ENCODE measurements at regions not wholly inside any gene's neighbourhood (a gene's known extent, or its start where the extent isn't known, plus 50 kb on each side); places are given as distances from the start of the nearest gene placed in this dataset.

DNA sequence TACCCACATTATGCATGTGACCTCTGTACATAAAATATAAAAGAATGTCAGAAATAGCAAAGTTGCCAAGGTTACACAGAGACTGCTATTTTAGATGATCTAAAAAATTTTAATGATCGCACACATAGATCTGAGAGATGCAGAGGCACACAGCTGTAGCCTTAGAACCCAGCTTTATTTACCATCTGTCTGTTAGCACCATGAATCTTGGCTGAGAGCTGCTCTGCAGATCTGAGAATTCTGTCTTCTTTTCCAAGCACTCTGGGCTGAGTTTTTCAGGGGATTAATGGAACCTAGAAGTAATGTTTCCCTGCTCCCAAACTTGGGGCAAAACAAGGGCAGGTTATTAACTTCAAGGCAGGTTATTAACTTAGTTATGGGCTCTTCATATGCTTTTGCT is 248.7 kb upstream of the JAG1 start:
- Histone ChIP-seq H2BK5ac (ENCODE audit: low read depth, low read length, poor library complexity, severe bottlenecking) (peak overlapping the region; percentile 47), H3K36me3 (ENCODE audit: control insufficient read depth in 1 of 2, insufficient read depth in 2 of 2, low read depth in 1 of 2, low read length in 2 of 2) (no peaks in the 10 kb centered on the region), H4K91ac (ENCODE audit: low read length) (no peak overlapping the region), H3K27ac (ENCODE audit: low read length, poor library complexity, severe bottlenecking) (peak overlapping the region; percentile 91), H3K4me1 (ENCODE audit: control insufficient read depth, insufficient read depth, low read depth, low read length) (peaks cover 4% of the 10 kb centered on the region), H2BK15ac (ENCODE audit: low read depth, poor library complexity, severe bottlenecking) (no peak overlapping the region), H3K23ac (ENCODE audit: low read length in 2 of 2) (no peak overlapping the region), H4K8ac (ENCODE audit: low read length) (no peak overlapping the region), H3K27me3 (ENCODE audit: control insufficient read depth in 1 of 2, insufficient read depth in 1 of 2, low read length in 2 of 2) (no peaks in the 10 kb centered on the region), H3K4ac (ENCODE audit: low read depth in 1 of 2, low read length in 2 of 2) (peak overlapping the region; percentile 51 to 55), H3K4me3 (ENCODE audit: insufficient read depth in 1 of 2, low read depth in 1 of 2, low read length in 2 of 2) (peak overlapping the region in 1 of 2 experiments; percentile 25), H2AFZ (ENCODE audit: low read depth, low read length) (no peak overlapping the region), H2BK12ac (ENCODE audit: low read length in 2 of 2) (no peak overlapping the region), H3K9ac (ENCODE audit: low read length) (peak overlapping the region; percentile 16), H2AK5ac (ENCODE audit: low read length, severe bottlenecking) (peak overlapping the region; percentile 46), H3K79me1 (replicated peaks; ENCODE audit: low read length, poor library complexity, severe bottlenecking) (no peaks in the 10 kb centered on the region), H3K14ac (ENCODE audit: low read length in 2 of 2) (no peak overlapping the region), H2BK120ac (ENCODE audit: low read depth, low read length) (no peak overlapping the region), H3K18ac (ENCODE audit: low read depth in 1 of 2, low read length in 2 of 2) (no peak overlapping the region), H3K4me2 (ENCODE audit: low read length, poor library complexity, severe bottlenecking) (peak overlapping the region; percentile 10), H3K9me3 (ENCODE audit: control insufficient read depth, low read length) (no peaks in the 10 kb centered on the region)
- 92% methylated on average over 1 of the region's 1 CpG for WGBS
- DNase-seq = no peak

DNA sequence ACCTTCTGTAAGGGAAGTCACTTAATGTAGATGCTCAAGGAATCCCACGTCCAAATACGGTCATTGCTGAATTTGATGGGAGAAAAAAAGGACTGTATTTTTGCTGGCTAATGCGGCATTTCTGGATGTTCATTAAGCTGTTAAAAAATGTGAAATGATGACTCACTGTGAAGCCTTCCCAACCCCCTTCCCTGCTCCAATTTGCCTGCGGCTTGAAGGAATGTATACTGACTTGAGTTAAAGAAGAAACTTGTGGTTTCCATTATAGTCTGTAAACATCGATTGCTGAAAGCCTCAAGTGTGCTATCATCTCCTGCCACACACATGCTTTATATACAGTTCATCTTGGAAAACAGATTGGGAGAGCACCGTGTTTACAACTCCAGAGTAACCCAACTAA is 249.1 kb upstream of the JAG1 start:
- no peaks in the 10 kb centered on the region for H3K36me3 ChIP-seq (ENCODE audit: control insufficient read depth in 1 of 2, insufficient read depth in 2 of 2, low read depth in 1 of 2, low read length in 2 of 2)
- H4K8ac ChIP-seq (ENCODE audit: low read length) = no peak overlapping the region
- H4K91ac ChIP-seq (ENCODE audit: low read length) = no peak overlapping the region
- peaks cover 4% of the 10 kb centered on the region for H3K4me1 ChIP-seq (ENCODE audit: control insufficient read depth, insufficient read depth, low read depth, low read length)
- no peak overlapping the region for H2BK12ac ChIP-seq (ENCODE audit: low read length in 2 of 2)
- no peak overlapping the region for H2BK120ac ChIP-seq (ENCODE audit: low read depth, low read length)
- H3K14ac ChIP-seq (ENCODE audit: low read length in 2 of 2) = no peak overlapping the region
- no peak overlapping the region for H2AK5ac ChIP-seq (ENCODE audit: low read length, severe bottlenecking)
- 2% methylated on average over 5 of the region's 6 CpGs for whole genome bisulfite sequencing
- H3K9ac ChIP-seq (ENCODE audit: low read length) = peak overlapping the region; percentile 16
- H3K27me3 ChIP-seq (ENCODE audit: control insufficient read depth in 1 of 2, insufficient read depth in 1 of 2, low read length in 2 of 2) = no peaks in the 10 kb centered on the region
- peak overlapping the region; percentile 11 for H3K4me2 ChIP-seq (ENCODE audit: low read length, poor library complexity, severe bottlenecking)
- H3K79me1 ChIP-seq (replicated peaks; ENCODE audit: low read length, poor library complexity, severe bottlenecking) = no peaks in the 10 kb centered on the region
- H3K4ac ChIP-seq (ENCODE audit: low read depth in 1 of 2, low read length in 2 of 2) = peak overlapping the region in 1 of 2 experiments; percentile 51
- peak; percentile 92 for DNase-seq
- H2AFZ ChIP-seq (ENCODE audit: low read depth, low read length) = no peak overlapping the region
- H2BK15ac ChIP-seq (ENCODE audit: low read depth, poor library complexity, severe bottlenecking) = no peak overlapping the region
- H3K9me3 ChIP-seq (ENCODE audit: control insufficient read depth, low read length) = no peaks in the 10 kb centered on the region
- H3K18ac ChIP-seq (ENCODE audit: low read depth in 1 of 2, low read length in 2 of 2) = no peak overlapping the region
- peak overlapping the region; percentile 91 for H3K27ac ChIP-seq (ENCODE audit: low read length, poor library complexity, severe bottlenecking)
- no peak overlapping the region for H3K23ac ChIP-seq (ENCODE audit: low read length in 2 of 2)
- H3K4me3 ChIP-seq (ENCODE audit: insufficient read depth in 1 of 2, low read depth in 1 of 2, low read length in 2 of 2) = peak overlapping the region in 1 of 2 experiments; percentile 25
- H2BK5ac ChIP-seq (ENCODE audit: low read depth, low read length, poor library complexity, severe bottlenecking) = peak overlapping the region; percentile 68

DNA sequence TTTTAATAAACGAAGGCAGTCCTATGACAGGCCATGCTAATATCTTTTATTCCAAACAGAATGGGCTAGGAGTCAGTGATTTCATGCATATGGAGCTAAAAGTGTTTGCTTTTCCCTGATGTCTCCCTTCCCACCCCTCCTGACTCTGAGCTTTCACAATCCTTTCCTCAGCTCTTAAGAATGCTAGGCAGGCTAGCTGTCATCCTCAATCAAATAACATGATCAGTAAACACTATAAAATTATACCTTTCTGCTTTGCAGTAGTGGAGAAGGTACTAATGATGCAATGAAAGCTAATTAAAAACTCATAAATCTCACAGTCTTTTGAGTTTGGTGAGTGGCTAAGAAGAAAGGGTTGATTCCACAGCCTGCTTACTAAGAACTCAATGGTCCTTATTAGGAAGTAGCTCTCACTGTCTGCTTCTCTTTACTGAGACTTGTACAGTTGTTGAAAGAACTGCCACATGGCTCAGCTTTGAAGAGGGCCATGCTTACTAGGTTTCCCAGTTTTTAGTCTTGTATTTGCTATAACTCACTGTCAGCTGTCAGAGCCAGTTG is 250.9 kb upstream of the JAG1 start:
- Histone ChIP-seq H3K27ac (ENCODE audit: low read length, poor library complexity, severe bottlenecking) (no peak overlapping the region), H2BK120ac (ENCODE audit: low read depth, low read length) (no peak overlapping the region), H3K9me3 (ENCODE audit: control insufficient read depth, low read length) (no peaks in the 10 kb centered on the region), H3K18ac (ENCODE audit: low read depth in 1 of 2, low read length in 2 of 2) (peak overlapping the region; percentile 28 to 37), H3K4me3 (ENCODE audit: insufficient read depth in 1 of 2, low read depth in 1 of 2, low read length in 2 of 2) (no peak overlapping the region), H3K23ac (ENCODE audit: low read length in 2 of 2) (no peak overlapping the region), H3K9ac (ENCODE audit: low read length) (no peak overlapping the region), H2BK15ac (ENCODE audit: low read depth, poor library complexity, severe bottlenecking) (no peak overlapping the region), H3K36me3 (ENCODE audit: control insufficient read depth in 1 of 2, insufficient read depth in 2 of 2, low read depth in 1 of 2, low read length in 2 of 2) (no peaks in the 10 kb centered on the region), H2AFZ (ENCODE audit: low read depth, low read length) (no peak overlapping the region), H4K91ac (ENCODE audit: low read length) (no peak overlapping the region), H4K8ac (ENCODE audit: low read length) (no peak overlapping the region), H3K4ac (ENCODE audit: low read depth in 1 of 2, low read length in 2 of 2) (no peak overlapping the region), H2AK5ac (ENCODE audit: low read length, severe bottlenecking) (no peak overlapping the region), H3K14ac (ENCODE audit: low read length in 2 of 2) (no peak overlapping the region), H3K27me3 (ENCODE audit: control insufficient read depth in 1 of 2, insufficient read depth in 1 of 2, low read length in 2 of 2) (no peaks in the 10 kb centered on the region), H3K79me1 (replicated peaks; ENCODE audit: low read length, poor library complexity, severe bottlenecking) (no peaks in the 10 kb centered on the region), H2BK12ac (ENCODE audit: low read length in 2 of 2) (peak overlapping the region in 1 of 2 experiments; percentile 9), H2BK5ac (ENCODE audit: low read depth, low read length, poor library complexity, severe bottlenecking) (no peak overlapping the region), H3K4me1 (ENCODE audit: control insufficient read depth, insufficient read depth, low read depth, low read length) (peaks cover 4% of the 10 kb centered on the region), H3K4me2 (ENCODE audit: low read length, poor library complexity, severe bottlenecking) (no peak overlapping the region)
- no CpG with 5 or more reads among the region's 1 CpG for WGBS
- peak; percentile 81 for DNase-seq

DNA sequence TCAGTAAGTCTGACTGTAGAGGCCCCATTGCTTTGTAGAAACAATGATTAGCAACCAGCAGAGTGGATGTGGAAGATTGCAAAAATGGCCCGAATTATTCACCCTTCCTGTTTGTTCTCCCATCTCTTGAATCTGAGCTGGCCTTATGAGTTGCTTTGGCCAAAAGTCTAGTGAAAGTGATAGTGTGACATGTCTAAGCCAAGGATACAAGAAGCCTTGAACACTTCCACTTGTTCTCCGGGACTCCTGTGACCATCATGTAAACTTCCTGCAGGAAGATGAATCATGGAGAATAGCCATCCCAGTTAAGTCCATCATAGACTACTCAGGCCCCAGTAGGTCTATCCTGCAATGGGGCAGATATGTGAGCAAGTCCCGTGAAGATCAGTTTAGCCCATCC is 252.0 kb upstream of the JAG1 start:
- Histone ChIP-seq H3K27ac (ENCODE audit: low read length, poor library complexity, severe bottlenecking) (no peak overlapping the region), H2BK12ac (ENCODE audit: low read length in 2 of 2) (peak overlapping the region in 1 of 2 experiments; percentile 11), H2AK5ac (ENCODE audit: low read length, severe bottlenecking) (no peak overlapping the region), H2BK5ac (ENCODE audit: low read depth, low read length, poor library complexity, severe bottlenecking) (no peak overlapping the region), H4K91ac (ENCODE audit: low read length) (no peak overlapping the region), H3K4me1 (ENCODE audit: control insufficient read depth, insufficient read depth, low read depth, low read length) (peaks cover 4% of the 10 kb centered on the region), H3K4me2 (ENCODE audit: low read length, poor library complexity, severe bottlenecking) (no peak overlapping the region), H4K8ac (ENCODE audit: low read length) (no peak overlapping the region), H2BK120ac (ENCODE audit: low read depth, low read length) (no peak overlapping the region), H3K23ac (ENCODE audit: low read length in 2 of 2) (no peak overlapping the region), H3K9ac (ENCODE audit: low read length) (no peak overlapping the region), H2AFZ (ENCODE audit: low read depth, low read length) (no peak overlapping the region), H3K79me1 (replicated peaks; ENCODE audit: low read length, poor library complexity, severe bottlenecking) (no peaks in the 10 kb centered on the region), H3K14ac (ENCODE audit: low read length in 2 of 2) (no peak overlapping the region), H3K4me3 (ENCODE audit: insufficient read depth in 1 of 2, low read depth in 1 of 2, low read length in 2 of 2) (no peak overlapping the region), H3K18ac (ENCODE audit: low read depth in 1 of 2, low read length in 2 of 2) (peak overlapping the region in 1 of 2 experiments; percentile 30), H3K4ac (ENCODE audit: low read depth in 1 of 2, low read length in 2 of 2) (no peak overlapping the region), H3K36me3 (ENCODE audit: control insufficient read depth in 1 of 2, insufficient read depth in 2 of 2, low read depth in 1 of 2, low read length in 2 of 2) (no peaks in the 10 kb centered on the region), H2BK15ac (ENCODE audit: low read depth, poor library complexity, severe bottlenecking) (no peak overlapping the region), H3K27me3 (ENCODE audit: control insufficient read depth in 1 of 2, insufficient read depth in 1 of 2, low read length in 2 of 2) (no peaks in the 10 kb centered on the region), H3K9me3 (ENCODE audit: control insufficient read depth, low read length) (no peaks in the 10 kb centered on the region)
- DNase-seq = peak; percentile 58
- 39% methylated on average over 3 of the region's 3 CpGs for WGBS

All from mesenchymal stem cell (in vitro differentiated cells and primary cell).